Naive thymus-derived CD4-positive, alpha-beta T cell (primary cell): ENCODE measurements at regions not wholly inside any gene's neighbourhood (a gene's known extent, or its start where the extent isn't known, plus 50 kb on each side); places are given as distances from the start of the nearest gene placed in this dataset.

Source experiments
- ATAC-seq: fragments of 150-1000 bp; cut with Tn5 transposase; 2 replicates; pipeline ENCODE4 v1.10.0; 2021; ENCODE audit warnings: mild to moderate bottlenecking, moderate library complexity
- CTCF ChIA-PET: fragments of 350-600 bp; sonication (Branson Sonifier 250); formaldehyde crosslinking; loops from one replicate; lab custom pipeline; 2021; ENCODE audit warnings: antibody characterized with exemption; lab: Charles Lee
- POLR2A ChIA-PET: fragments of 350-600 bp; sonication (Branson Sonifier 250); formaldehyde crosslinking; loops from one replicate; lab custom pipeline; 2021; ENCODE audit warnings: antibody characterized with exemption, inconsistent platforms; lab: Charles Lee
- DNase-seq, 9 donors: peaks; one replicate each; pipeline versions ENCODE4 v3.0.0 to v3.0.0-alpha.2; 2020 to 2022; ENCODE audit warnings: mixed read lengths in 1 of 9
- H3K27ac ChIP-seq: one replicate; pipeline ENCODE4 v1.7.0; 2013; ENCODE audit warnings: mild to moderate bottlenecking, low read depth, low read length, moderate library complexity
- H3K27me3 ChIP-seq, 2 donors: one replicate each; pipeline ENCODE4 v1.7.0; 2013; ENCODE audit warnings: low read length in 2 of 2, mild to moderate bottlenecking in 2 of 2, moderate library complexity in 2 of 2; ENCODE audit not compliant: control insufficient read depth in 2 of 2, insufficient read depth in 2 of 2
- H3K36me3 ChIP-seq, 3 experiments: 1 replicate in 2 of 3; 2 replicates in 1 of 3; pipeline ENCODE4 v1.7.0; 2013; ENCODE audit warnings: low read length in 3 of 3, mild to moderate bottlenecking in 3 of 3, moderate library complexity in 1 of 3; ENCODE audit not compliant: insufficient read depth in 3 of 3, control insufficient read depth in 2 of 3
- H3K4me1 ChIP-seq, 2 donors: one replicate each; pipeline ENCODE4 v1.7.0; 2013; ENCODE audit warnings: low read length in 2 of 2, mild to moderate bottlenecking in 2 of 2, moderate library complexity in 1 of 2; ENCODE audit not compliant: control insufficient read depth in 2 of 2, insufficient read depth in 2 of 2
- H3K4me3 ChIP-seq: 2 replicates; pipeline ENCODE4 v1.7.0; 2013; ENCODE audit warnings: mild to moderate bottlenecking, low read length
- H3K9me3 ChIP-seq, 3 experiments: 1 replicate in 2 of 3; 2 replicates in 1 of 3; pipeline ENCODE4 v1.7.0; 2013; ENCODE audit warnings: low read length in 3 of 3; ENCODE audit not compliant: control insufficient read depth in 2 of 3
- H3K27ac Mint-ChIP-seq, 9 donors: one replicate each; pipeline ENCODE4 v1.8.0; 2020 to 2022; ENCODE audit warnings: mixed read lengths in 9 of 9, mild to moderate bottlenecking in 8 of 9, moderate library complexity in 5 of 9, inconsistent platforms in 2 of 9
- H3K27me3 Mint-ChIP-seq, 5 donors: one replicate each; pipeline ENCODE4 v1.8.0; 2021 to 2022; ENCODE audit warnings: mixed read lengths in 5 of 5, mild to moderate bottlenecking in 1 of 5
- H3K36me3 Mint-ChIP-seq, 5 donors: one replicate each; pipeline ENCODE4 v1.8.0; 2020 to 2022; ENCODE audit warnings: mixed read lengths in 5 of 5, mild to moderate bottlenecking in 3 of 5, inconsistent platforms in 1 of 5
- H3K4me1 Mint-ChIP-seq, 7 donors: one replicate each; pipeline ENCODE4 v1.8.0; 2020 to 2022; ENCODE audit warnings: mixed read lengths in 7 of 7, mild to moderate bottlenecking in 3 of 7, inconsistent platforms in 1 of 7
- H3K4me3 Mint-ChIP-seq, 10 donors: one replicate each; pipeline ENCODE4 v1.8.0; 2020 to 2022; ENCODE audit warnings: mild to moderate bottlenecking in 10 of 10, mixed read lengths in 10 of 10, moderate library complexity in 6 of 10, inconsistent platforms in 2 of 10
- H3K9me3 Mint-ChIP-seq, 11 donors: one replicate each; pipeline ENCODE4 v1.8.0; 2020 to 2022; ENCODE audit warnings: mixed read lengths in 11 of 11, mild to moderate bottlenecking in 4 of 11, inconsistent platforms in 1 of 11, moderate library complexity in 1 of 11
- intact Hi-C, 2 donors: fragments of 100-400 bp; cut with micrococcal nuclease; formaldehyde crosslinking; loops; one replicate each; pipeline ENCODE4 v1.15.1; 2023

- DNase-seq (no peak), ATAC-seq (peak; percentile 63)
- H3K9me3 ChIP-seq = no peaks in the 10 kb centered on the region
- no peak overlapping the region for H3K4me3 ChIP-seq
- Mint-ChIP-seq H3K9me3 (peaks cover 3 to 9% (median 5%) of the 10 kb centered on the region in 11 donors), H3K27ac (no peak overlapping the region), H3K27me3 (peaks cover 7 to 21% (median 13%) of the 10 kb centered on the region in 5 donors), H3K4me1 (peaks cover 0 to 5% (median 0%) of the 10 kb centered on the region in 7 donors), H3K36me3 (no peaks in the 10 kb centered on the region), H3K4me3 (no peak overlapping the region)
- no peaks in the 10 kb centered on the region for H3K4me1 ChIP-seq
- intact Hi-C loops = no loop called here
- H3K36me3 ChIP-seq = no peaks in the 10 kb centered on the region
- peaks cover 0 to 3% of the 10 kb centered on the region in 2 donors for H3K27me3 ChIP-seq
- CTCF ChIA-PET = no interaction called here
- H3K27ac ChIP-seq = no peak overlapping the region
- POLR2A ChIA-PET = no interaction called here
These were observed 1301.5 kb upstream of the SORCS1 start for GRCh38 chr10:108465871-108466641.

- Mint-ChIP-seq H3K4me1 (peaks cover 0 to 3% (median 0%) of the 10 kb centered on the region in 7 donors), H3K27me3 (peaks cover 5 to 15% (median 6%) of the 10 kb centered on the region in 5 donors), H3K4me3 (no peak overlapping the region), H3K27ac (no peak overlapping the region), H3K36me3 (no peaks in the 10 kb centered on the region), H3K9me3 (peaks cover 0 to 7% (median 3%) of the 10 kb centered on the region in 11 donors)
- DNase-seq (no peak), ATAC-seq (no peak)
- Histone ChIP-seq H3K36me3 (no peaks in the 10 kb centered on the region), H3K27me3 (peaks cover 0 to 3% of the 10 kb centered on the region in 2 donors), H3K4me1 (no peaks in the 10 kb centered on the region), H3K27ac (no peak overlapping the region), H3K9me3 (no peaks in the 10 kb centered on the region), H3K4me3 (no peak overlapping the region)
- ChIA-PET POLR2A (no interaction called here), CTCF (no interaction called here)
- intact Hi-C loops = no loop called here
These were observed 1297.5 kb upstream of the SORCS1 start for GRCh38 chr10:108462005-108462404.

GRCh38 chr10:108454793-108455192 lies 1290.3 kb upstream of the SORCS1 start:
- Mint-ChIP-seq H3K27ac (no peak overlapping the region), H3K4me3 (no peak overlapping the region), H3K36me3 (no peaks in the 10 kb centered on the region), H3K27me3 (no peaks in the 10 kb centered on the region), H3K9me3 (peaks cover 0 to 18% (median 4%) of the 10 kb centered on the region in 11 donors), H3K4me1 (no peaks in the 10 kb centered on the region)
- no peaks in the 10 kb centered on the region for H3K9me3 ChIP-seq
- ChIA-PET POLR2A (no interaction called here), CTCF (no interaction called here)
- no peaks in the 10 kb centered on the region for H3K36me3 ChIP-seq
- no peak overlapping the region for H3K4me3 ChIP-seq
- intact Hi-C loops = no loop called here
- no peaks in the 10 kb centered on the region for H3K4me1 ChIP-seq
- no peaks in the 10 kb centered on the region for H3K27me3 ChIP-seq
- H3K27ac ChIP-seq = no peak overlapping the region
- no peak for ATAC-seq
- DNase-seq = no peak

GRCh38 chr10:108454224-108454623 lies 1289.7 kb upstream of the SORCS1 start:
- H3K4me3 Mint-ChIP-seq = no peak overlapping the region
- DNase-seq (no peak), ATAC-seq (no peak)
- POLR2A ChIA-PET = no interaction called here
- intact Hi-C loops = no loop called here
- CTCF ChIA-PET = no interaction called here
- H3K9me3 ChIP-seq = no peaks in the 10 kb centered on the region
- no peaks in the 10 kb centered on the region for H3K27me3 ChIP-seq
- no peaks in the 10 kb centered on the region for H3K36me3 Mint-ChIP-seq
- H3K27ac ChIP-seq = no peak overlapping the region
- H3K36me3 ChIP-seq = no peaks in the 10 kb centered on the region
- H3K4me1 Mint-ChIP-seq = no peaks in the 10 kb centered on the region
- H3K27me3 Mint-ChIP-seq = no peaks in the 10 kb centered on the region
- peaks cover 0 to 21% (median 4%) of the 10 kb centered on the region in 11 donors for H3K9me3 Mint-ChIP-seq
- no peaks in the 10 kb centered on the region for H3K4me1 ChIP-seq
- no peak overlapping the region for H3K27ac Mint-ChIP-seq
- no peak overlapping the region for H3K4me3 ChIP-seq

- intact Hi-C loops = no loop called here
- ATAC-seq (no peak), DNase-seq (no peak)
- no peaks in the 10 kb centered on the region for H3K27me3 ChIP-seq
- Mint-ChIP-seq H3K27me3 (no peaks in the 10 kb centered on the region), H3K36me3 (no peaks in the 10 kb centered on the region), H3K9me3 (peaks cover 0 to 21% (median 4%) of the 10 kb centered on the region in 11 donors), H3K27ac (no peak overlapping the region), H3K4me1 (no peaks in the 10 kb centered on the region), H3K4me3 (no peak overlapping the region)
- H3K27ac ChIP-seq = no peak overlapping the region
- ChIA-PET CTCF (no interaction called here), POLR2A (no interaction called here)
- H3K4me1 ChIP-seq = no peaks in the 10 kb centered on the region
- no peaks in the 10 kb centered on the region for H3K36me3 ChIP-seq
- H3K4me3 ChIP-seq = no peak overlapping the region
- H3K9me3 ChIP-seq = no peaks in the 10 kb centered on the region
These were observed 1288.7 kb upstream of the SORCS1 start for GRCh38 chr10:108453166-108453565.

- H3K4me3 Mint-ChIP-seq = no peak overlapping the region
- no peaks in the 10 kb centered on the region for H3K27me3 Mint-ChIP-seq
These were observed 1288.0 kb upstream of the SORCS1 start for GRCh38 chr10:108452533-108452932.

GRCh38 chr10:108450280-108450679 lies 1285.8 kb upstream of the SORCS1 start:
- no peaks in the 10 kb centered on the region for H3K27me3 ChIP-seq
- Mint-ChIP-seq H3K4me3 (no peak overlapping the region), H3K36me3 (no peaks in the 10 kb centered on the region), H3K27ac (no peak overlapping the region), H3K27me3 (no peaks in the 10 kb centered on the region), H3K9me3 (peaks cover 0 to 18% (median 4%) of the 10 kb centered on the region in 11 donors), H3K4me1 (no peaks in the 10 kb centered on the region)
- H3K9me3 ChIP-seq = no peaks in the 10 kb centered on the region
- no peak overlapping the region for H3K27ac ChIP-seq
- DNase-seq = no peak
- no peak overlapping the region for H3K4me3 ChIP-seq
- CTCF ChIA-PET = no interaction called here
- peak; percentile 54 for ATAC-seq
- intact Hi-C loops = no loop called here
- no peaks in the 10 kb centered on the region for H3K4me1 ChIP-seq
- POLR2A ChIA-PET = no interaction called here
- no peaks in the 10 kb centered on the region for H3K36me3 ChIP-seq

More at GRCh38 chr10:108452533-108452932, 1288.0 kb upstream of the SORCS1 start:
- ATAC-seq (no peak), DNase-seq (no peak)
- ChIA-PET CTCF (no interaction called here), POLR2A (no interaction called here)
- no peak overlapping the region for H3K4me3 ChIP-seq
- no peaks in the 10 kb centered on the region for H3K9me3 ChIP-seq
- no peaks in the 10 kb centered on the region for H3K4me1 ChIP-seq
- H3K27ac ChIP-seq = no peak overlapping the region
- no peaks in the 10 kb centered on the region for H3K36me3 ChIP-seq
- Mint-ChIP-seq H3K27ac (no peak overlapping the region), H3K9me3 (peaks cover 0 to 21% (median 4%) of the 10 kb centered on the region in 11 donors), H3K4me1 (no peaks in the 10 kb centered on the region), H3K36me3 (no peaks in the 10 kb centered on the region)
- H3K27me3 ChIP-seq = no peaks in the 10 kb centered on the region
- intact Hi-C loops = no loop called here
